ENCODE measurements at regions not wholly inside any gene's neighbourhood (a gene's known extent, or its start where the extent isn't known, plus 50 kb on each side); places are given as distances from the start of the nearest gene placed in this dataset.

- intact Hi-C loops (cut with DNase I; ENCODE audit: low total_unique reads): no loop called here
- TF ChIP-seq, protein P1, sequence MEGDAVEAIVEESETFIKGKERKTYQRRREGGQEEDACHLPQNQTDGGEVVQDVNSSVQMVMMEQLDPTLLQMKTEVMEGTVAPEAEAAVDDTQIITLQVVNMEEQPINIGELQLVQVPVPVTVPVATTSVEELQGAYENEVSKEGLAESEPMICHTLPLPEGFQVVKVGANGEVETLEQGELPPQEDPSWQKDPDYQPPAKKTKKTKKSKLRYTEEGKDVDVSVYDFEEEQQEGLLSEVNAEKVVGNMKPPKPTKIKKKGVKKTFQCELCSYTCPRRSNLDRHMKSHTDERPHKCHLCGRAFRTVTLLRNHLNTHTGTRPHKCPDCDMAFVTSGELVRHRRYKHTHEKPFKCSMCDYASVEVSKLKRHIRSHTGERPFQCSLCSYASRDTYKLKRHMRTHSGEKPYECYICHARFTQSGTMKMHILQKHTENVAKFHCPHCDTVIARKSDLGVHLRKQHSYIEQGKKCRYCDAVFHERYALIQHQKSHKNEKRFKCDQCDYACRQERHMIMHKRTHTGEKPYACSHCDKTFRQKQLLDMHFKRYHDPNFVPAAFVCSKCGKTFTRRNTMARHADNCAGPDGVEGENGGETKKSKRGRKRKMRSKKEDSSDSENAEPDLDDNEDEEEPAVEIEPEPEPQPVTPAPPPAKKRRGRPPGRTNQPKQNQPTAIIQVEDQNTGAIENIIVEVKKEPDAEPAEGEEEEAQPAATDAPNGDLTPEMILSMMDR (IDR thresholded peaks at IDR 0.05): no peak
- TF ChIP-seq POLR2AphosphoS5 (IDR thresholded peaks at IDR 0.05) (no peak), POLR2A (IDR thresholded peaks at IDR 0.05) (no peak), EP300 (IDR thresholded peaks at IDR 0.05) (no peak)
- H3K36me3 ChIP-seq: no peaks in the 10 kb centered on the region
- no peak overlapping the region for H3K4me3 ChIP-seq
- 51 to 78% (median 75%) methylated on average over 1 of the region's 1 CpG for WGBS, 5 donors
- no peaks in the 10 kb centered on the region for H3K4me1 ChIP-seq
- no peaks in the 10 kb centered on the region for H3K27me3 ChIP-seq
- no peak overlapping the region for H3K27ac ChIP-seq
- peaks cover 0 to 6% (median 2%) of the 10 kb centered on the region in 4 donors for H3K9me3 ChIP-seq
- no peak for DNase-seq
Observed at GRCh38 chr2:7925506-7925905, 756.4 kb upstream of the ID2 start.

DNA sequence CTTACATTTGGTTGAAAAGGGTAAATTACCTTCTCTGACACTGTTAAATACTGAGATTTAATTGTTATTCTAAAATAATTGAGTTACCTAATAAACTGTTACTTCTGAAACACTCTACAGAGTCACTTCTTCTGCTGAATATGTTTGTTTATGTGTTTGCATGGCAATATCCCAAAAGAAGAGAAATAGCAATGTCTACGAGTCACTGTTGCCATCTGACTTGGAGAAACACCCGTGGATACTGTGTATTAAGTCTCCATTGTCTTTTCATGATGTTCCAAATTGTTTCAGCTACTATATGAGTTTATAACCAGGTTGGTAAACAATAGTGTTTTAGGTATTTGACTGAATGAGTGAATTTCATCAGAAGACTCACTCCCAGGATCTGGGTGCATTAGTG lies 754.2 kb upstream of the ID2 start:
- Histone ChIP-seq H3K27ac (no peak overlapping the region), H3K4me3 (no peak overlapping the region), H3K9me3 (peaks cover 0 to 5% (median 2%) of the 10 kb centered on the region in 4 donors), H3K4me1 (no peaks in the 10 kb centered on the region), H3K36me3 (no peaks in the 10 kb centered on the region), H3K27me3 (no peaks in the 10 kb centered on the region)
- no peak for TF ChIP-seq EP300 (IDR thresholded peaks at IDR 0.05)
- no peak for TF ChIP-seq POLR2AphosphoS5 (IDR thresholded peaks at IDR 0.05)
- TF ChIP-seq, protein P1 (IDR thresholded peaks at IDR 0.05): no peak
- WGBS, 5 donors: 63 to 74% (median 67%) methylated on average over 2 of the region's 2 CpGs
- DNase-seq: no peak
- intact Hi-C loops (cut with DNase I; ENCODE audit: low total_unique reads): no loop called here

GRCh38 chr2:7929281-7929680 lies 752.6 kb upstream of the ID2 start:
- no peak overlapping the region for H3K27ac ChIP-seq
- H3K9me3 ChIP-seq: no peaks in the 10 kb centered on the region
- TF ChIP-seq, protein P1 (IDR thresholded peaks at IDR 0.05): no peak
- TF ChIP-seq POLR2AphosphoS5 (IDR thresholded peaks at IDR 0.05): no peak
- TF ChIP-seq EP300 (IDR thresholded peaks at IDR 0.05): no peak
- TF ChIP-seq POLR2A (IDR thresholded peaks at IDR 0.05): no peak
- no peaks in the 10 kb centered on the region for H3K4me1 ChIP-seq
- 81 to 86% (median 83%) methylated on average over 9 of the region's 9 CpGs for WGBS, 5 donors
- no peak overlapping the region for H3K4me3 ChIP-seq
- intact Hi-C loops (cut with DNase I; ENCODE audit: low total_unique reads): no loop called here
- peak in 1 of 2 donors; percentile 25 for DNase-seq
- H3K27me3 ChIP-seq: no peaks in the 10 kb centered on the region
- H3K36me3 ChIP-seq: no peaks in the 10 kb centered on the region

GRCh38 chr2:7930800-7931635 lies 750.8 kb upstream of the ID2 start:
- WGBS, 5 donors: 63 to 70% (median 69%) methylated on average over 13 of the region's 13 CpGs
- intact Hi-C loops (cut with DNase I; ENCODE audit: low total_unique reads): no loop called here
- Histone ChIP-seq H3K27ac (no peak overlapping the region), H3K27me3 (no peaks in the 10 kb centered on the region), H3K9me3 (no peaks in the 10 kb centered on the region), H3K4me1 (no peaks in the 10 kb centered on the region), H3K4me3 (no peak overlapping the region), H3K36me3 (no peaks in the 10 kb centered on the region)
- TF ChIP-seq, protein P1 (IDR thresholded peaks at IDR 0.05): no peak
- no peak for TF ChIP-seq POLR2A (IDR thresholded peaks at IDR 0.05)
- no peak for TF ChIP-seq EP300 (IDR thresholded peaks at IDR 0.05)
- TF ChIP-seq POLR2AphosphoS5 (IDR thresholded peaks at IDR 0.05): no peak
- DNase-seq: peak in 1 of 2 donors; percentile 91
